ENCODE measurements at regions not wholly inside any gene's neighbourhood (a gene's known extent, or its start where the extent isn't known, plus 50 kb on each side); places are given as distances from the start of the nearest gene placed in this dataset.

- TF ChIP-seq CTCF (IDR thresholded peaks at IDR 0.05; ENCODE audit: low read depth, low read length, missing control alignments) = no peak
- Histone ChIP-seq H3K4me3 (ENCODE audit: low read depth, low read length) (no peak overlapping the region), H3K27ac (no peak overlapping the region), H3K27me3 (replicated peaks) (no peaks in the 10 kb centered on the region), H3K36me3 (replicated peaks) (no peaks in the 10 kb centered on the region)
- in situ Hi-C loops (cut with HindIII; ENCODE audit: low pct_ligation_motif_present, low sequenced_read_pairs) = no loop called here
- DNase-seq = no peak
Observed at GRCh38 chr19:30629086-30629485, 256.9 kb downstream of the ZNF536 start.

GRCh38 chr19:30626626-30626966, 254.4 kb downstream of the ZNF536 start:
- Histone ChIP-seq H3K27me3 (replicated peaks) (no peaks in the 10 kb centered on the region), H3K27ac (no peak overlapping the region), H3K4me3 (ENCODE audit: low read depth, low read length) (no peak overlapping the region), H3K36me3 (replicated peaks) (no peaks in the 10 kb centered on the region)
- in situ Hi-C loops (cut with HindIII; ENCODE audit: low pct_ligation_motif_present, low sequenced_read_pairs) = no loop called here
- TF ChIP-seq CTCF (IDR thresholded peaks at IDR 0.05; ENCODE audit: low read depth, low read length, missing control alignments) = no peak
- DNase-seq = no peak

GRCh38 chr19:30625947-30626625, 253.9 kb downstream of the ZNF536 start:
- in situ Hi-C loops (cut with HindIII; ENCODE audit: low pct_ligation_motif_present, low sequenced_read_pairs) = no loop called here
- no peak for TF ChIP-seq CTCF (IDR thresholded peaks at IDR 0.05; ENCODE audit: low read depth, low read length, missing control alignments)
- H3K27me3 ChIP-seq (replicated peaks) = no peaks in the 10 kb centered on the region
- no peak overlapping the region for H3K27ac ChIP-seq
- no peaks in the 10 kb centered on the region for H3K36me3 ChIP-seq (replicated peaks)
- H3K4me3 ChIP-seq (ENCODE audit: low read depth, low read length) = no peak overlapping the region
- no peak for DNase-seq

GRCh38 chr19:30622276-30622675, 250.1 kb downstream of the ZNF536 start:
- in situ Hi-C loops (cut with HindIII; ENCODE audit: low pct_ligation_motif_present, low sequenced_read_pairs) = no loop called here
- Histone ChIP-seq H3K27me3 (replicated peaks) (no peaks in the 10 kb centered on the region), H3K36me3 (replicated peaks) (no peaks in the 10 kb centered on the region), H3K27ac (no peak overlapping the region), H3K4me3 (ENCODE audit: low read depth, low read length) (no peak overlapping the region)
- no peak for TF ChIP-seq CTCF (IDR thresholded peaks at IDR 0.05; ENCODE audit: low read depth, low read length, missing control alignments)
- no peak for DNase-seq

GRCh38 chr19:30621326-30621920, 249.2 kb downstream of the ZNF536 start:
- DNase-seq = no peak
- TF ChIP-seq CTCF (IDR thresholded peaks at IDR 0.05; ENCODE audit: low read depth, low read length, missing control alignments) = no peak
- H3K27me3 ChIP-seq (replicated peaks) = no peaks in the 10 kb centered on the region
- no peaks in the 10 kb centered on the region for H3K36me3 ChIP-seq (replicated peaks)
- H3K27ac ChIP-seq = no peak overlapping the region
- in situ Hi-C loops (cut with HindIII; ENCODE audit: low pct_ligation_motif_present, low sequenced_read_pairs) = no loop called here
- H3K4me3 ChIP-seq (ENCODE audit: low read depth, low read length) = no peak overlapping the region

- H3K27me3 ChIP-seq (replicated peaks) = no peaks in the 10 kb centered on the region
- no peak overlapping the region for H3K27ac ChIP-seq
- no peak overlapping the region for H3K4me3 ChIP-seq (ENCODE audit: low read depth, low read length)
- in situ Hi-C loops (cut with HindIII; ENCODE audit: low pct_ligation_motif_present, low sequenced_read_pairs) = no loop called here
- no peak for DNase-seq
- TF ChIP-seq CTCF (IDR thresholded peaks at IDR 0.05; ENCODE audit: low read depth, low read length, missing control alignments) = no peak
- no peaks in the 10 kb centered on the region for H3K36me3 ChIP-seq (replicated peaks)
Observed at GRCh38 chr19:30620354-30620753, 248.2 kb downstream of the ZNF536 start.

Measured in brain microvascular endothelial cell (primary cell).